CD4-positive, alpha-beta T cell treated with Interleukin-2 at 100 ng/mL for 4 hours (primary cell): ENCODE measurements at regions not wholly inside any gene's neighbourhood (a gene's known extent, or its start where the extent isn't known, plus 50 kb on each side); places are given as distances from the start of the nearest gene placed in this dataset.

Experiments used
- DNase-seq: peaks from one replicate; pipeline ENCODE4 v3.0.0-alpha.2; 2020; ENCODE audit warnings: low spot score

GRCh38 chr6:10305790-10306415 lies 109.0 kb downstream of the TFAP2A start:
- DNase-seq: no peak

GRCh38 chr6:10303608-10304506 lies 111.0 kb downstream of the TFAP2A start:
- DNase-seq: no peak

- no peak for DNase-seq
These were observed 112.2 kb downstream of the TFAP2A start for GRCh38 chr6:10302566-10303235.

- DNase-seq: no peak
These were observed 114.8 kb downstream of the TFAP2A start for GRCh38 chr6:10300071-10300470.

- DNase-seq: no peak
These were observed 117.0 kb downstream of the TFAP2A start for GRCh38 chr6:10297832-10298231.

- DNase-seq: no peak
These were observed 136.1 kb downstream of the TFAP2A start for GRCh38 chr6:10278746-10279145.

- DNase-seq: no peak
These were observed 138.1 kb downstream of the TFAP2A start for GRCh38 chr6:10276660-10277287.

- DNase-seq: no peak
These were observed 138.8 kb downstream of the TFAP2A start for GRCh38 chr6:10276106-10276505.

GRCh38 chr6:10272591-10272990 lies 142.3 kb downstream of the TFAP2A start:
- DNase-seq: no peak

GRCh38 chr6:10271982-10272381 lies 142.9 kb downstream of the TFAP2A start:
- no peak for DNase-seq

- DNase-seq: no peak
These were observed 144.9 kb downstream of the TFAP2A start for GRCh38 chr6:10269814-10270472.

GRCh38 chr6:10268611-10269310 lies 146.1 kb downstream of the TFAP2A start:
- DNase-seq: no peak

- no peak for DNase-seq
These were observed 146.8 kb downstream of the TFAP2A start for GRCh38 chr6:10268111-10268510.

GRCh38 chr6:10266462-10266861 lies 148.4 kb downstream of the TFAP2A start:
- DNase-seq: no peak

GRCh38 chr6:10266061-10266460 lies 148.8 kb downstream of the TFAP2A start:
- no peak for DNase-seq

GRCh38 chr6:10262505-10262904 lies 152.4 kb downstream of the TFAP2A start:
- DNase-seq: no peak

GRCh38 chr6:10259671-10260070 lies 155.2 kb downstream of the TFAP2A start:
- DNase-seq: no peak

- DNase-seq: no peak
These were observed 156.5 kb downstream of the TFAP2A start for GRCh38 chr6:10258341-10258740.

- no peak for DNase-seq
These were observed 158.7 kb downstream of the TFAP2A start for GRCh38 chr6:10256113-10256690.

- DNase-seq: no peak
These were observed 164.1 kb downstream of the TFAP2A start for GRCh38 chr6:10250655-10251220.
